GM18499 (cell line): ENCODE measurements at regions not wholly inside any gene's neighbourhood (a gene's known extent, or its start where the extent isn't known, plus 50 kb on each side); places are given as distances from the start of the nearest gene placed in this dataset.
"Not testable (repeated sequence)": the region's sequence is repeated elsewhere in the genome, so short reads cannot be mapped to it uniquely, and the experiment has no call there.

Experiments used
- ATAC-seq: cut with Tn5 transposase; IDR thresholded peaks from one replicate; pipeline ENCODE4 v1.9.1; 2021; ENCODE audit warnings: moderate number of reproducible peaks; ENCODE audit not compliant: insufficient read depth, unreplicated experiment

DNA sequence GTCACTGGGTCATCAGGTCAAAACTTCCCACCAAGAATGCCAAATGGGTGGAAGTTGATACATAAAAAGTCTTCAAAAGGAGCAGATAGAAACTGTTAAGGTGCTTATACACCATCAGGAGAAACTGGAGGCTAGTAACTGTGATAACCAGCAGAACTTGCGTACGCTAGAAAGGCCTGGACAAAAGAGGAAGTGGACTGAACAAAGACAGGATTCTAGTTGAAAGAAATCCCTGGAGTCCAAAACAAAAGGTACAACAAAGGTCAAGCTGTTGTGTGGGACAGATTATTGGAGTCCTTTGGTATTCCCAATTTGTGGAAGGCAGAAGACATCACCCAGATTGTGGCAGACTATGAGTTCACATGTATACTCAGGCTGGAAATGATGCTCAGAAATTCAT, 215.8 kb upstream of the PBX1 start:
- ATAC-seq: no peak

DNA sequence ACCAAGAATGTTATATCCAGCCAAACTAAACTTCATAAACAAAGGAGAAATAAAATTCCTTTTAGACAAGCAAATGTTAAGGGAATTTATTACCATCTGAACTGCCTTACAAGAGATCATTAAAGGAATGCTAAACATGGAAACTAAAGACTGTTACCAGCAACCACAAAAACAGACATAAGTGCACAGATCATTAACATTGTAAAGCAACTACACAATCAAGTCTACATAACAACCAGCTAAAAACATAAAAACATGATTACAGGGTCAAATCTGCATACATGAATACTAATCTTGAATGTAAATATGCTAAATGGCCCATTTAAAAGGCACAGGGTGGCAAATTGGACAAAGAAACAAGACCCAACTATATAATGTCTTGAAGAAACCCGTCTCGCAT, 211.0 kb upstream of the PBX1 start:
- no peak for ATAC-seq

DNA sequence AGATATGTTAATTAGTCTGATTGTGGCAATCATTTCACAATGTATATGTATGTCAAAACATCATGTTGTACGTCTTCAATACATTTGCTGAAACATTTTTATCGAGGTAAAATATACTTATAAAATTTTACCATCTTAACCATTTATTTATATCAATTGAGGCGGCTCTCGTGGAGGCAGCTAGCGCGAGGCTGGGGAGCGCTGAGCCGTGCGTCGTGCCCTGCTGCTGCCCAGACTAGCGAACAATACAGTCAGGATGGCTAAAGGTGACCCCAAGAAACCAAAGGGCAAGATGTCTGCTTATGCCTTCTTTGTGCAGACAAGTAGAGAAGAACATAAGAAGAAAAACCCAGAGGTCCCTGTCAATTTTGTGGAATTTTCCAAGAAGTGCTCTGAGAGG, 202.5 kb upstream of the PBX1 start:
- ATAC-seq: no peak

DNA sequence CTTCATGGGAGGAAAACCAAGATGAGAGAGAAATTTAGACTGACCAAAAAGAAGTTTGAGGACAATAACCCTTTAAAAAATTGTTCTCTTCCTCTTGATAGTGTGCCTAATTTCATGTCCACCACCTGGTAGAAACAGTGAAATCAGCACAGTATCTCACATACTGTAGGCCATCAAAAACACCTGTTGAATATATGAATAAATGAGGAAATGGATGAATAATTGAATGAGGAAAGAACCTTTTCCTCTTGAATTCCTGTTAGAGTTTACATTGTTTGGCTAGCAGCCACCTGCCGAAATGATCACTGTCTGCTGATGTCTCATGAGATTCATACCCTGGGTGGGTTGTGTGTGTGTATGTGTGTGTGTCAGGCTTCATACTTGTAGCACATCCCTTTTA, 198.7 kb upstream of the PBX1 start:
- ATAC-seq: no peak

DNA sequence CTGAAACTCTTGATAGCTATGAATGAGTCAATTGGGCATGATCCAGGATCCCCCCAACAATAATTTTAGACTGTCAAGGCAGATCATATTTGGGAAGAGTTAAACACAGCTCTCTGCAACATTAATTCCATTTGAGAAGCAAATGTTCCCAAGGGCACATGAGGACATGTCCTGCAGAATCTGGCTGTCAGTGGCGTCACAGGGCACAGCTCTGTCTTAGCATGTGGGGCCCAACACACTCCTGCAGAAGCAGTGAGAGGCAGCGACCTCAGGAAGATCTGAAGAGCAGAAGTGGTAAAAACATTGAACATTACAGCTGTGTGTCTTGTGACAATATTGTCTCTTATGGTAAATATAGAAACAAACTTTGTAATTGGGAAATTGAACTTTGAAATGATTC, 197.1 kb upstream of the PBX1 start:
- ATAC-seq: no peak

DNA sequence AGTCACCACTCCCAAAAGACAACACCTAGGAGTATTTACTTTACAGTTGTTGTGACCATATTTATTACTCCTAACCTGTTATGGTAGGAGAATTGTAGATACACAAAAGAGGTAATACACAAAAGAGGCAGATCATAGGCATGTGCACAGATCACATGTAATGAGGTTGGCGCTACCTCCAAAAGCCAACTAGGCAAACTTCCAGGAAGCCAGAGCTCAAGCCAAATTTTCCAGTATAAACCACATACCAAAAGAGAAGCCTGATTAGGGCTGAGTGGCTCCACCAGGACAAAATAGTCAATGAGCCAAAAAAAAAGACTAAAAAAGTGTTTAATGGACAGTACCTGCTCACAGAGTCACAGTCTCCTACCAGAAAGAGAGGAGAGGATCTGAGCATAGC, 195.0 kb upstream of the PBX1 start:
- no peak for ATAC-seq

DNA sequence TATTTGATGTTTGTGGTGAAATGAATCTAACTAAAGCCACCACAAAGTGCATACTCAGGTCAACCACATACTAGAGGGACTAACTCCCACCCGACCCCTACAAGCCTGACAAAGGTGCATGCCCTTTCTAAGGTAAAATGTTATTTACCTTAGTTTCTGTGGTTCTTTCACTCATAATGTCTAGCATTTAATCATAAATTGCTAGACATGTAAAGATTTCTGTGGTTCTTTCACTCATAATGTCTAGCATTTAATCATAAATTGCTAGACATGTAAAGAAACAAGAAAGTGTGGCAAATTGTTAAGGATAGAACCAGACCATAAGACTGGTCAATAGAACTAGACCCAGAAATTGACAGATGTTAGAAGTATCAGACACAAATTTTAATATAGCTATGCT, 193.0 kb upstream of the PBX1 start:
- no peak for ATAC-seq

DNA sequence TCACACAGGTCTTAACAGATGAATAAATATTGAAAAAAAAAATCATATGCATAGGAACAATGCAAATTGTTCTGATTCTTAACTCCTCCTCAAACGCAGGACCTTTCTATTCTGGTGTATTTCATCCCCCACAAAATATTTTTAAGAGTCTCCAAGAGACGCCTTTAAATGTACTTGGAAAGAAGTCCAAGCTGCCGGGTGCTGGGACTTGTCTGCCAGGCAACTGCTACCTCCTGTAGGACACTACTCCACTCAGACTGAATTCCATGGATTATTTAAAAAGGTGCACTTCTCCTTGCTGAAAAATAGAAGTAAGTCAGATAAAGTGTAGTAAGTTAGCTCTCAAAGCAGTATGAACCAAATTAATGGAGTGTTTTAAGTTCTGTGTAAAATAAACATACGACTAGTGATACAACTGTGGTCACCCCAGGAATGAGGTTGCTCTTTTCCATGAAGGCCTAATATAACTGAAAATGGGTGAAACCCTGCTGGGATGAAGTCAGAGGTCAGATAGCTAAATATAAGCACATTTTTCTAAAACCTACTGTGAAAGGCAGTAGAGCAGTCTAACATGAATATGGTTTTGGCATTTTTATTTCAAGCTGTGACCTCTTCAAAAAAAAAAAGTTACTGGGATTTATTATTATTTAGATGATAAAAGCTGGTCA, 189.2 kb upstream of the PBX1 start:
- no peak for ATAC-seq

DNA sequence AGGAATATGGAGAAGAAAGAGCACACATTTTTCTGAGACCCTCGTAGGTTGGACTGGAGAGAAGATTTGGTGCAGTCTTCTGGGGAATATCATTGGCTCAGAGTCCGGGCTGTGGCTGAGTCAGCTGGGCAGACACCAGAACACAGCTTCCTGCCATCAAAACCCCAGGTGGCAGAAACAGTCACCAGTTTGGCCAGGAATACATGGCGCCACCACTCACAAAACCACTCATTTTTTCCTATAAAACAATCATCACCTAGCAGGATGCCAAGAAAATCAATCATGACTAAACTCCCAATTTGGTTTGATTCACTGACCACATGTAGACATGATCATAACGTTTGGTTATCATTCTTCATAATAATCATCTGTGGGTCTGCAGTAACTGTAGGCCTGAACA, 178.1 kb upstream of the PBX1 start:
- ATAC-seq: no peak

DNA sequence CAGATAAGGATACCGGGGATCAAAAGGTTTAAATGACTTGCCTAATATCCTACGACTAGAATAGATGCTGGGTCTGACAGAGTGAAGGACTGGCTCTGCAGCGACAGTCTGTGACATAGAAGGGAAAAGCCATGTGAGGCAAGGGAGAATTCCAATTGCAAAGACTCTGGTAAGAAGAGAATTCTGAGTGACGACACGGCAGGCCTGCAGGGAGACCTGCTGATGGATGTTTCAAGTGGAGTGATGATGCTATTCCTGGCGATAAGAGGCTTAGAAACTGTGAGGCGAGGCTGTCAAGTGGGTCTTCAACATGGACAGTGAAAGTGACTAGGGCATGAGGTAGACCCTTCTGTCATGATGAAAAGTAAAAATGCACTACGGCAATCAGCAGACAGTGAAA, 176.6 kb upstream of the PBX1 start:
- no peak for ATAC-seq

DNA sequence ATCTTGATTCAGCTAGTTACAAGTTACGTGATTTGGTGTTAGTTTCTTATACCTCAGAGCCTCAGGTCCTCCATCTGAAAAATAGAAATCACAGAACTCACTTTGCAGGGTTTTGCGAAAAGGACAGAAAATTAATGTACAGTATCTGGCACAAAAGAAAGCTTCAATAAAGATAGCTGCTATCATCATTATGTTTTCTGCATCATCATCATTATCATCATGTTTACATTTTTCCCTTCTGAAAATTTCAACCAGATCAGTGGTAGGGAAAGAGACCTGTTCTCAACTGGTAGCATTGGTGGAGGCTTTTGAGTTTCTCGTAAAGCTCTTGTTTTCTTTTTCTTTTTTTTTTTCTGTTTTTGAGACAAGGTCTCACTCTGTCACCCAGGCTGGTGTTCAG, 174.7 kb upstream of the PBX1 start:
- no peak for ATAC-seq

DNA sequence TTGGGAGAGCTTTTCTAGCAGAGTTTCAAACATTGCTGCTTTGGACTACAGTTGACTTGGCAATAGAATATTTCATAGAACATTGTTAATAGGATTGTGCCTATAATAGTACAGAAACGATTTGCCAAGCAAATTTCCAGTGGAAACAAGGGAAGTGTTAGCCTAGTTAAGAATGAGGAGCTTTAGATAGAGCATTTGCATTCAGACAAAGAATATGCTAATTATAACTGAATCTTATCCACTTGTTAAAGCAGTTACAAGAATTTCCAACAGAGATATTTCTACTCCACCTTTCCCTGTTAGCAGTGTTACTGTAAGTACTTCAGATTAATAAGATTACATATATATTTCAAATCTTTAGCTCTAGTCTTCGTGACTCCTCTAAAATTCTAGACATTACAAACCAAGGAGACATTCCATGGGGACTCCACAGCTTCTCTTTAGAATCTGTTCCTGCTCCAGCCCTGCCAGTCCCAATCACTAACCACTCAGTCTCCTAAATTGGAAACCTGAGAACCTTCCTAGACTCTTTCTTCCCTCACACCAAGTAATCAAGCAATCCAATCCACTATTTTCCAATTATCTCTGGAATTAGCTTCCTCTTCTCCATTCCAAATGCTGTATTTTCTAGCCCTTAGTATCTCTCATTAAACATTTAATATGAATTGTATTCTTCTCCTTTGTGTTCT, 141.8 kb upstream of the PBX1 start:
- ATAC-seq: no peak

DNA sequence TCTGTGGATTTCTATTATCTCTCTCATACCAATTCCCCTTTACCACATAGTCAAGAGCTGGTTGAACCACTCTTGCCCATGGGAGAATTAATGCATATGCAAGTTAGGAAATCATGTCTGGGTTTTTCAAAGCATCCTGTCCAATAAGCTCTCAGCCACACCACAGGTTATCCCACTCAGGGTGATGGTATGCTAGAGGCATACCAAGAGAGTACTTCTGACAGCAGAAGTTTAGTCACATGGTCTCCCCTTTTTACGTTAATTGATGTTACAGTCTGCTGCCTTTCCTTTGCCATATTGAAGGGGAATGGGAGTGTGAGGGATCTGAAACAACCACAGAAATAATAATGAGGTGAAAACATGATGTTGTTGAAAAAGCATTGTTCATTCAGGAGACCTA, 135.8 kb upstream of the PBX1 start:
- ATAC-seq: no peak

DNA sequence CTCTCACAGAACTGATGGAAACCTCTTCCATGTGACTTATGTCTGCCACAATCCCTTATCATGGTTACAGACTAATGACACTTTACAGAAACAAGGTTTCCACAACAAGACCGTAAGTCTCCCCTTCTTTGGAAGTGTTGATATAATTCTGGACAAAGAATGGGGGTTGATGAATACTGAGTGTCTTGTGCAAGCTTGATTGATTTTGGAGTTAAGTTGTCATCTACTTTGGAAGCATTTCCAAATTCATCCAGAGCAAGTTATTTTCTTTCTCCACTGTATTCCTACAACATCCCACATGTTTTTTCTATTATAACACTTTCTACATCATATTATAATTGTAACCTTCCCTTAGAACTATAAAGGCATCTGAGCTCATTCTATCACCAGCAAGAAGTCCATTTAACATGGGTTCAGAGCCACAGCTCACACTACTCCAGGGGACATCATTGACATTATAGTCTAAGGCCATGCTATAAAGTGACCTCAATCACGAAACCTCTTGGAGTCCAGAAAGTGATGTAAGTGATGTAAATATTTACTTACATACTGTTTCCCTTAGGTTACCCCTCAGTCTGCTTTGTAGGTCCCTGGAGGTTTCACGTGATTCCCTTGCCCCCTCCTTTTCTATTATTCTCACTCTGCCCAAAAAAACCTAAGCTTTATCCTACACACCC, 125.7 kb upstream of the PBX1 start:
- no peak for ATAC-seq

DNA sequence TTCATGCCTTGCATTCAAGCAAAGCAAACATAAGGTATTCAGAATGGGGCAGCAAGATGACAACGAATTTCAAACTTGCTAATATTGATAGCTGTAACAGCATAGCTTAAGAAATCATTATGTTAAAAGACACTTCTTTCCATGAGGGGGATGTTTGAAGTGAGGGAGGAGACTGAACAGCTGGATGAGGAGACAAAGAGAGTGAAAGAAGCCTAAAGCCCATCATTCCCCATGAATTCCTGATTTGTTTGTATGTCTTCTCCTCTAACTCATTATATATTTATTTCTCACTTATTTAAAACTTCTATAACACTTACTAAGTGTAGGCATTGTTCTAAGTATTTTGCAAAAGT, 125.2 kb upstream of the PBX1 start:
- no peak for ATAC-seq

DNA sequence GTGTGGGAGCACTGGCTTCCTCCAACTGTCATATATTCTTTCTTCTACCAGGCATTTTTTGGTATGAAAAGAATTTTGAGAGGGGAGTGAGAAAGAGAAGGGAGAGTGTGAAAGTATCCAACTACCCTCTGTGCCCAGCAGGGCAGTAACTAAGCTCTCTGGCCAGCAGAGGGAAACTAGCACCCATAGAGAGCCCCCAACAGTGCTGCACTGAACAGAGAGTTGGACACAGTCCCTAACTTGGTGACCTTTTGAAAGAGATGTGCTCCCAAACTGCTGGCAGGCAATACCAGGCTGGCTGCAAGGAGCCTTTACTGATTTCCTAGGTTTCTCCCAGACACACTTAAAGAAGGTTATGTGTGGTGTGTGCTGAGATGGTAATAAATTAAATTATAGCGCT, 118.8 kb upstream of the PBX1 start:
- no peak for ATAC-seq

DNA sequence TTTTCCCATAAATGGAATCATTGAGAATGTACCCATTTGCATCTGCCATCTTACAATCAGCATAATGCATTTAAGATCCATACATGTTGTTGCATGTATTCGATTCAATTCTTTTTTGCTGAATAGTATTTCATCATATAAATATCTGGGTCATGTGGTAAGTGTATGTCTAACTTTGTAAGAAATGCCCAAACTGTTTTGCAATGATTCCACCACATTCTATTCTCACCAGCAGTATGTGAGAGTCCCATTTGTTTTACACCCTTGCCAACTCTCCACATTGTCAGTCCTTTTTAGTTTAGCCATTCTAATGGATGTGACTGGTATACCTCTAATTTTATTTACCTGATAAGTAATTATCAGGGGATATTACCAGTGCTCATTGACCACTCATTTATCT, 115.8 kb upstream of the PBX1 start:
- ATAC-seq: no peak

DNA sequence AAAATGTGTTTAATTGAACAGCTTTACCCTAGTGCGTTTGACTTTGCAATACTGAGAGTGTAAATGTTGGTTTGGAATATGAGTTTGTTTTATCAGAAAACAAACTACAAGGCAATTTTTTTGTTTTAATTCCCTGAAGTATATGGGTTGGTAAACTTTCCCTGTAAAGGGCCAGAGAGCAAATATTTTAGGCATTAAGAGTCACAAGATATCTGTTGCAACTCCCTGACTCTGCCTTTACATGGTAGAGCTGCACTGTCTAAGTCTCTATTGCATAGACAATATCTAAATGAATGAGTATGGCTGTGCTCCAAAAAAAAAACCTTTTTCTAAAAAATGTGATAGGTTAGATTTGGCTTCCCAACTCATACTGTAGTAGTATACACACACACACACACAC, 115.1 kb upstream of the PBX1 start:
- ATAC-seq: no peak

DNA sequence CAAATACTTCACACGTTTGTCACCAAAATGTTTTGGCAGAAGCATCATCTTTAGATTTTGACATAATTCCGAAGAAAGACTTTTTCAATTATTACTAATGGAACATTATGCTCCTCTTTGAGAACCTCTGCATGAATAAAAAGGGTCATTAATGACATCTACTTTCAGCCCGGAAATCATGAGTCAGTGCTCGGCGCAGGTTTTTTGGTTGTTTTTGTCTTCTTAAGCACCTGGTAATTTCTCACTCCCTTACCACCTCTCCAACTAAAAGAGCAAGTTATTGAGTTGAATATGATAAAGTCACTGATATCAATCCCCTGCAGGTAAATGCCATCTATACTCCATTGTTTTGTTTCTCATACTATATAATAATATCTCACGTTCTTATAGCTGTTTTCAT, 113.0 kb upstream of the PBX1 start:
- ATAC-seq: no peak

DNA sequence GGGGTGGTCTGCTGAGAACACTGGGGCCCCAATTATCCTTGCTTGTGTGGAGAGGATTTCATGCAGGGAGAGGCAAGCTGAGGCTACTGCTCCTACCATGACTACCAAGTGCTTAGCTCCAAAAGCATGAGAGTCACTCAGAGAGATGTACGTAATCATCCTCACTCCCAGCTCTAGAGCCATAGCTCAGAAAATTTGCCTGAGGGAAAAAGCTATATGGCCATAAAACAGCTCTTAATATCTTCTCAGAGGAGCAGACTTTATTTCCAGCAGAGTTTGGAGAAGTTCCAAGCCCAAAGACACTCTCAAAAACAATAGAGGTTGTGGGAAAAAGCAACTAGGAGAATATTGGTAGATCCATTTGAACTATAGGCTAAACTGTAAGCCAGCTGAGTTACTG, 106.4 kb upstream of the PBX1 start:
- no peak for ATAC-seq

DNA sequence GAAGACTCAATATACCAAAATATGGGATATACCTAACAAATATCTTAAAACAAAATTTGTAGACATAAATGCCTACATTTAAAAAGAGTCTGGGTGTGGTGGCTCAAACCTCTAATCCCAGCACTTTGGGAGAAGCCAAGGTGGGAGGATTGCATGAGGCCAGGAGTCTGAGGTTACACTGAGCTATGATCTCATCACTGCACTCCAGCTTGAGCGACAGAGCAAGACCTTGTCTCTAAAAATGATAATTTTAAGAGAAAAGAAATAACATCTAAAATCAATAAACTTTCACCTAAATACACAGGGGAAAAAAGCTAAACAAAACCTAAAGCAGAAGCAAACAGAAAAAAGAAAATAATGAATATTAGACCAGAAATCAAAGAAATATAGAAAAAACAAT, 102.7 kb upstream of the PBX1 start:
- no peak for ATAC-seq

DNA sequence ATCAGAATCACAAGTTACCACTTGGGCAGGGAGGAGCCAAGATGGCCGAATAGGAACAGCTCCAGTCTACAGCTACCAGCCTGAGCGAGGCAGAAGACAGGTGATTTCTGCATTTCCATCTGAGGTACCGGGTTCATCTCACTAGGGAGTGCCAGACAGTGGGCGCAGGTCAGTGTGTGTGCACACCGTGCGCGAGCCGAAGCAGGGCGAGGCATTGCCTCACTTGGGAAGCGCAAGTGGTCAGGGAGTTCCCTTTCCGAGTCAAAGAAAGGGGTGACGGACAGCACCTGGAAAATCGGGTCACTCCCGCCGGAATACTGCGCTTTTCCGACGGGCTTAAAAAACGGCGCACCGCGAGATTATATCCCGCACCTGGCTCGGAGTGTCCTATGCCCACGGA, 99.8 kb upstream of the PBX1 start:
- not testable (repeated sequence) for ATAC-seq
